ENCODE measurements at regions not wholly inside any gene's neighbourhood (a gene's known extent, or its start where the extent isn't known, plus 50 kb on each side); places are given as distances from the start of the nearest gene placed in this dataset.
A peak's percentile ranks its signal among the peaks of the same experiment; 100 is the strongest.

- DNase-seq: no peak
- Histone ChIP-seq H3K4me1 (ENCODE audit: low read length) (no peaks in the 10 kb centered on the region), H3K36me3 (ENCODE audit: insufficient read depth, low read length) (no peaks in the 10 kb centered on the region), H3K79me2 (ENCODE audit: low read length) (no peaks in the 10 kb centered on the region), H3K27ac (ENCODE audit: low read length) (no peak overlapping the region), H3K4me2 (ENCODE audit: low read depth, low read length, poor library complexity, severe bottlenecking) (no peak overlapping the region), H3K9ac (ENCODE audit: low read length) (no peak overlapping the region), H3K9me3 (ENCODE audit: low read length) (no peaks in the 10 kb centered on the region), H3K9me2 (replicated peaks; ENCODE audit: insufficient read depth, low read length) (no peaks in the 10 kb centered on the region), H2AFZ (ENCODE audit: low read length) (no peak overlapping the region), H3K27me3 (ENCODE audit: low read length) (no peaks in the 10 kb centered on the region), H3K4me3 (ENCODE audit: low read length) (no peak overlapping the region), H4K20me1 (ENCODE audit: insufficient read depth, low read depth, low read length) (no peaks in the 10 kb centered on the region)
Observed at GRCh38 chr6:100181309-100181708, 187.3 kb upstream of the MCHR2 start.

GRCh38 chr6:100179576-100179975 lies 185.6 kb upstream of the MCHR2 start:
- Histone ChIP-seq H3K9ac (ENCODE audit: low read length) (no peak overlapping the region), H3K4me3 (ENCODE audit: low read length) (no peak overlapping the region), H3K27me3 (ENCODE audit: low read length) (no peaks in the 10 kb centered on the region), H3K79me2 (ENCODE audit: low read length) (no peaks in the 10 kb centered on the region), H2AFZ (ENCODE audit: low read length) (no peak overlapping the region), H3K36me3 (ENCODE audit: insufficient read depth, low read length) (no peaks in the 10 kb centered on the region), H4K20me1 (ENCODE audit: insufficient read depth, low read depth, low read length) (no peaks in the 10 kb centered on the region), H3K9me2 (replicated peaks; ENCODE audit: insufficient read depth, low read length) (no peaks in the 10 kb centered on the region), H3K27ac (ENCODE audit: low read length) (no peak overlapping the region), H3K4me1 (ENCODE audit: low read length) (no peaks in the 10 kb centered on the region), H3K9me3 (ENCODE audit: low read length) (no peaks in the 10 kb centered on the region), H3K4me2 (ENCODE audit: low read depth, low read length, poor library complexity, severe bottlenecking) (no peak overlapping the region)
- DNase-seq: no peak

GRCh38 chr6:100177956-100178355 lies 183.9 kb upstream of the MCHR2 start:
- no peak overlapping the region for H3K4me2 ChIP-seq (ENCODE audit: low read depth, low read length, poor library complexity, severe bottlenecking)
- no peak overlapping the region for H2AFZ ChIP-seq (ENCODE audit: low read length)
- no peaks in the 10 kb centered on the region for H3K27me3 ChIP-seq (ENCODE audit: low read length)
- H3K9ac ChIP-seq (ENCODE audit: low read length): no peak overlapping the region
- no peaks in the 10 kb centered on the region for H3K9me3 ChIP-seq (ENCODE audit: low read length)
- H3K4me3 ChIP-seq (ENCODE audit: low read length): no peak overlapping the region
- H3K4me1 ChIP-seq (ENCODE audit: low read length): no peaks in the 10 kb centered on the region
- H3K79me2 ChIP-seq (ENCODE audit: low read length): no peaks in the 10 kb centered on the region
- H3K27ac ChIP-seq (ENCODE audit: low read length): no peak overlapping the region
- H3K36me3 ChIP-seq (ENCODE audit: insufficient read depth, low read length): no peaks in the 10 kb centered on the region
- DNase-seq: no peak
- H4K20me1 ChIP-seq (ENCODE audit: insufficient read depth, low read depth, low read length): no peaks in the 10 kb centered on the region
- no peaks in the 10 kb centered on the region for H3K9me2 ChIP-seq (replicated peaks; ENCODE audit: insufficient read depth, low read length)

GRCh38 chr6:100176951-100177710 lies 183.1 kb upstream of the MCHR2 start:
- H3K9me2 ChIP-seq (replicated peaks; ENCODE audit: insufficient read depth, low read length): no peaks in the 10 kb centered on the region
- H3K4me1 ChIP-seq (ENCODE audit: low read length): no peaks in the 10 kb centered on the region
- no peak overlapping the region for H2AFZ ChIP-seq (ENCODE audit: low read length)
- H3K4me3 ChIP-seq (ENCODE audit: low read length): no peak overlapping the region
- H3K4me2 ChIP-seq (ENCODE audit: low read depth, low read length, poor library complexity, severe bottlenecking): no peak overlapping the region
- H3K27ac ChIP-seq (ENCODE audit: low read length): no peak overlapping the region
- DNase-seq: no peak
- H3K9ac ChIP-seq (ENCODE audit: low read length): no peak overlapping the region
- H4K20me1 ChIP-seq (ENCODE audit: insufficient read depth, low read depth, low read length): no peaks in the 10 kb centered on the region
- H3K9me3 ChIP-seq (ENCODE audit: low read length): no peaks in the 10 kb centered on the region
- H3K36me3 ChIP-seq (ENCODE audit: insufficient read depth, low read length): no peaks in the 10 kb centered on the region
- no peaks in the 10 kb centered on the region for H3K79me2 ChIP-seq (ENCODE audit: low read length)
- H3K27me3 ChIP-seq (ENCODE audit: low read length): no peaks in the 10 kb centered on the region

GRCh38 chr6:100176311-100176950 lies 182.4 kb upstream of the MCHR2 start:
- Histone ChIP-seq H3K9me3 (ENCODE audit: low read length) (no peaks in the 10 kb centered on the region), H3K27me3 (ENCODE audit: low read length) (no peaks in the 10 kb centered on the region), H4K20me1 (ENCODE audit: insufficient read depth, low read depth, low read length) (no peaks in the 10 kb centered on the region), H3K36me3 (ENCODE audit: insufficient read depth, low read length) (no peaks in the 10 kb centered on the region), H3K27ac (ENCODE audit: low read length) (no peak overlapping the region), H3K4me2 (ENCODE audit: low read depth, low read length, poor library complexity, severe bottlenecking) (no peak overlapping the region), H3K4me3 (ENCODE audit: low read length) (no peak overlapping the region), H3K4me1 (ENCODE audit: low read length) (no peaks in the 10 kb centered on the region), H3K79me2 (ENCODE audit: low read length) (no peaks in the 10 kb centered on the region), H3K9ac (ENCODE audit: low read length) (no peak overlapping the region), H3K9me2 (replicated peaks; ENCODE audit: insufficient read depth, low read length) (no peaks in the 10 kb centered on the region), H2AFZ (ENCODE audit: low read length) (no peak overlapping the region)
- peak; percentile 56 for DNase-seq

GRCh38 chr6:100175814-100176310 lies 181.8 kb upstream of the MCHR2 start:
- H4K20me1 ChIP-seq (ENCODE audit: insufficient read depth, low read depth, low read length): no peaks in the 10 kb centered on the region
- H3K9me2 ChIP-seq (replicated peaks; ENCODE audit: insufficient read depth, low read length): no peaks in the 10 kb centered on the region
- no peak overlapping the region for H2AFZ ChIP-seq (ENCODE audit: low read length)
- H3K36me3 ChIP-seq (ENCODE audit: insufficient read depth, low read length): no peaks in the 10 kb centered on the region
- H3K27me3 ChIP-seq (ENCODE audit: low read length): no peaks in the 10 kb centered on the region
- no peaks in the 10 kb centered on the region for H3K79me2 ChIP-seq (ENCODE audit: low read length)
- DNase-seq: no peak
- H3K27ac ChIP-seq (ENCODE audit: low read length): no peak overlapping the region
- no peaks in the 10 kb centered on the region for H3K4me1 ChIP-seq (ENCODE audit: low read length)
- no peak overlapping the region for H3K9ac ChIP-seq (ENCODE audit: low read length)
- no peak overlapping the region for H3K4me3 ChIP-seq (ENCODE audit: low read length)
- no peak overlapping the region for H3K4me2 ChIP-seq (ENCODE audit: low read depth, low read length, poor library complexity, severe bottlenecking)
- no peaks in the 10 kb centered on the region for H3K9me3 ChIP-seq (ENCODE audit: low read length)

- no peak for DNase-seq
- Histone ChIP-seq H3K4me3 (ENCODE audit: low read length) (no peak overlapping the region), H2AFZ (ENCODE audit: low read length) (no peak overlapping the region), H3K79me2 (ENCODE audit: low read length) (no peaks in the 10 kb centered on the region), H3K9me3 (ENCODE audit: low read length) (no peaks in the 10 kb centered on the region), H3K27me3 (ENCODE audit: low read length) (no peaks in the 10 kb centered on the region), H3K9me2 (replicated peaks; ENCODE audit: insufficient read depth, low read length) (no peaks in the 10 kb centered on the region), H3K27ac (ENCODE audit: low read length) (no peak overlapping the region), H3K9ac (ENCODE audit: low read length) (no peak overlapping the region), H4K20me1 (ENCODE audit: insufficient read depth, low read depth, low read length) (no peaks in the 10 kb centered on the region), H3K36me3 (ENCODE audit: insufficient read depth, low read length) (no peaks in the 10 kb centered on the region), H3K4me1 (ENCODE audit: low read length) (no peaks in the 10 kb centered on the region), H3K4me2 (ENCODE audit: low read depth, low read length, poor library complexity, severe bottlenecking) (no peak overlapping the region)
Observed at GRCh38 chr6:100173211-100173610, 179.2 kb upstream of the MCHR2 start.

- no peaks in the 10 kb centered on the region for H3K9me2 ChIP-seq (replicated peaks; ENCODE audit: insufficient read depth, low read length)
- H3K9me3 ChIP-seq (ENCODE audit: low read length): no peaks in the 10 kb centered on the region
- no peak overlapping the region for H3K27ac ChIP-seq (ENCODE audit: low read length)
- no peaks in the 10 kb centered on the region for H3K27me3 ChIP-seq (ENCODE audit: low read length)
- H3K9ac ChIP-seq (ENCODE audit: low read length): no peak overlapping the region
- H3K36me3 ChIP-seq (ENCODE audit: insufficient read depth, low read length): no peaks in the 10 kb centered on the region
- no peak for DNase-seq
- no peak overlapping the region for H2AFZ ChIP-seq (ENCODE audit: low read length)
- no peaks in the 10 kb centered on the region for H4K20me1 ChIP-seq (ENCODE audit: insufficient read depth, low read depth, low read length)
- H3K4me3 ChIP-seq (ENCODE audit: low read length): no peak overlapping the region
- H3K4me2 ChIP-seq (ENCODE audit: low read depth, low read length, poor library complexity, severe bottlenecking): no peak overlapping the region
- H3K79me2 ChIP-seq (ENCODE audit: low read length): no peaks in the 10 kb centered on the region
- H3K4me1 ChIP-seq (ENCODE audit: low read length): no peaks in the 10 kb centered on the region
Observed at GRCh38 chr6:100172322-100172713, 178.3 kb upstream of the MCHR2 start.

Measured in Karpas-422 (cell line).